DND-41 (cell line): ENCODE measurements at regions not wholly inside any gene's neighbourhood (a gene's known extent, or its start where the extent isn't known, plus 50 kb on each side); places are given as distances from the start of the nearest gene placed in this dataset.

Source experiments
- CTCF ChIP-seq: IDR thresholded peaks from 2 replicates; pipeline ENCODE4 v1.5.1; 2012; ENCODE audit warnings: borderline replicate concordance, low read length, moderate library complexity, mild to moderate bottlenecking; ENCODE audit not compliant: poor library complexity, severe bottlenecking; ENCODE audit errors: extremely low read depth
- EZH2 ChIP-seq: IDR thresholded peaks from 3 replicates; pipeline ENCODE4 v1.6.1; 2012; ENCODE audit warnings: borderline replicate concordance, low read depth, mild to moderate bottlenecking, moderate library complexity, low read length, inconsistent platforms; ENCODE audit not compliant: severe bottlenecking

- no peak for TF ChIP-seq CTCF
- TF ChIP-seq EZH2 = no peak
Measured at GRCh38 chr2:62379566-62379965, 126.4 kb downstream of the TMEM17 start.
